Esophagus muscularis mucosa (tissue), 3 donors: ENCODE measurements at regions not wholly inside any gene's neighbourhood (a gene's known extent, or its start where the extent isn't known, plus 50 kb on each side); places are given as distances from the start of the nearest gene placed in this dataset.
"Not testable (repeated sequence)": the region's sequence is repeated elsewhere in the genome, so short reads cannot be mapped to it uniquely, and the experiment has no call there.

Experiments
- POLR2A ChIP-seq: fragments of 450-650 bp; IDR thresholded peaks from one replicate; pipeline ENCODE4 v1.6.1; 2017; ENCODE audit warnings: antibody characterized with exemption, moderate library complexity, mild to moderate bottlenecking, low read depth
- TF ChIP-seq, protein P1 (sequence below), 3 experiments: fragments of 200-600 bp in 2 of 3; fragments of 450-650 bp in 1 of 3; sonication (generic) in 2 of 3; IDR thresholded peaks; one replicate each; pipeline ENCODE4 v1.5.1; 2017 to 2019; ENCODE audit warnings: antibody characterized with exemption in 3 of 3, mild to moderate bottlenecking in 2 of 3, moderate library complexity in 1 of 3

GRCh38 chr1:102497810-102498209, 501.1 kb upstream of the OLFM3 start:
- TF ChIP-seq, protein P1, sequence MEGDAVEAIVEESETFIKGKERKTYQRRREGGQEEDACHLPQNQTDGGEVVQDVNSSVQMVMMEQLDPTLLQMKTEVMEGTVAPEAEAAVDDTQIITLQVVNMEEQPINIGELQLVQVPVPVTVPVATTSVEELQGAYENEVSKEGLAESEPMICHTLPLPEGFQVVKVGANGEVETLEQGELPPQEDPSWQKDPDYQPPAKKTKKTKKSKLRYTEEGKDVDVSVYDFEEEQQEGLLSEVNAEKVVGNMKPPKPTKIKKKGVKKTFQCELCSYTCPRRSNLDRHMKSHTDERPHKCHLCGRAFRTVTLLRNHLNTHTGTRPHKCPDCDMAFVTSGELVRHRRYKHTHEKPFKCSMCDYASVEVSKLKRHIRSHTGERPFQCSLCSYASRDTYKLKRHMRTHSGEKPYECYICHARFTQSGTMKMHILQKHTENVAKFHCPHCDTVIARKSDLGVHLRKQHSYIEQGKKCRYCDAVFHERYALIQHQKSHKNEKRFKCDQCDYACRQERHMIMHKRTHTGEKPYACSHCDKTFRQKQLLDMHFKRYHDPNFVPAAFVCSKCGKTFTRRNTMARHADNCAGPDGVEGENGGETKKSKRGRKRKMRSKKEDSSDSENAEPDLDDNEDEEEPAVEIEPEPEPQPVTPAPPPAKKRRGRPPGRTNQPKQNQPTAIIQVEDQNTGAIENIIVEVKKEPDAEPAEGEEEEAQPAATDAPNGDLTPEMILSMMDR (IDR thresholded peaks at IDR 0.05): not testable (repeated sequence)
- not testable (repeated sequence) for TF ChIP-seq POLR2A
